ENCODE measurements at regions not wholly inside any gene's neighbourhood (a gene's known extent, or its start where the extent isn't known, plus 50 kb on each side); places are given as distances from the start of the nearest gene placed in this dataset.

GRCh38 chr7:65477326-65477725 lies 103.7 kb downstream of the ZNF92 start:
- 40% methylated on average over 6 of the region's 6 CpGs; no CpG with 5 or more reads in 1 of the 2 experiments for WGBS, 2 experiments (ENCODE audit: extremely low coverage in 1 of 2, insufficient coverage in 1 of 2, insufficient read length in 1 of 2, insufficient replicate concordance in 2 of 2, low coverage in 1 of 2, low lambda C conversion rate in 2 of 2, missing lambda C conversion rate in 1 of 2)
- no peak overlapping the region for H3K27ac ChIP-seq (ENCODE audit: low read depth, low read length)
- H3K79me2 ChIP-seq (ENCODE audit: control insufficient read depth in 1 of 2, insufficient read depth in 2 of 2, low read length in 2 of 2), result no peaks in the 10 kb centered on the region
- no peak overlapping the region for H2BK120ac ChIP-seq (replicated peaks; ENCODE audit: low read depth, low read length)
- no peak overlapping the region for H2BK20ac ChIP-seq (ENCODE audit: low read length)
- H4K8ac ChIP-seq (ENCODE audit: extremely low read depth, insufficient read depth, low read length), result no peak overlapping the region
- H4K5ac ChIP-seq (ENCODE audit: insufficient read length, low read depth, low read length), result no peak overlapping the region
- FAIRE-seq (peak; percentile 90), DNase-seq (ENCODE audit: low read depth in 1 of 2, low spot score in 2 of 2) (peak; percentile 39 to 84)
- H3K27me3 ChIP-seq (replicated peaks in 1 of 4; ENCODE audit: control insufficient read depth in 3 of 4, extremely low read depth in 1 of 4, insufficient read depth in 3 of 4, low read length in 3 of 4), result no peaks in the 10 kb centered on the region
- no peak overlapping the region for H3K9ac ChIP-seq (replicated peaks in 1 of 4; ENCODE audit: extremely low read depth in 1 of 4, low read depth in 3 of 4, low read length in 3 of 4)
- ChIA-PET CTCF (ENCODE audit: partially characterized antibody) (interaction anchor here (0.8 to 2.0 kb wide), 11 partner anchors 10 to 631 kb away, joined by 3 to 5 read pairs (median 4); no protein-coding TSS in a partner anchor), POLR2A (ENCODE audit: partially characterized antibody) (interaction anchor here (1.4 kb wide), 1 partner anchor 22 kb away, joined by 3 read pairs; no protein-coding TSS in a partner anchor)
- peaks cover 14 to 17% of the 10 kb centered on the region in 2 experiments; a peak in 3 of 4 replicates for H3K9me3 ChIP-seq (ENCODE audit: insufficient read depth in 2 of 2, low read depth in 1 of 2, low read length in 1 of 2)
- H2BK15ac ChIP-seq (ENCODE audit: low read length), result no peak overlapping the region
- H3K4me1 ChIP-seq (replicated peaks in 1 of 4; ENCODE audit: control insufficient read depth in 3 of 4, insufficient read depth in 4 of 4, low read length in 3 of 4), result no peaks in the 10 kb centered on the region
- no peak overlapping the region for H2AK5ac ChIP-seq (ENCODE audit: low read depth, low read length)
- no peak overlapping the region for H4K91ac ChIP-seq (replicated peaks; ENCODE audit: insufficient read length, low read length)
- H2AFZ ChIP-seq (ENCODE audit: low read length), result 0 out of 2 replicates have a peak overlapping the region, but pooled peaks have one; percentile 17
- no peak overlapping the region for H3K18ac ChIP-seq (ENCODE audit: extremely low read depth, low read length)
- no peaks in the 10 kb centered on the region for H3K79me1 ChIP-seq (ENCODE audit: low read depth, low read length)
- no peak overlapping the region for H3K4me3 ChIP-seq (ENCODE audit: extremely low read depth in 1 of 4, insufficient read depth in 2 of 4, low read depth in 3 of 4, low read length in 4 of 4)
- no peaks in the 10 kb centered on the region for H4K20me1 ChIP-seq (replicated peaks in 1 of 2; ENCODE audit: control insufficient read depth in 1 of 2, insufficient read depth in 2 of 2, low read length in 2 of 2)
- no peak overlapping the region for H2BK12ac ChIP-seq (ENCODE audit: low read depth, low read length)
- H3K4ac ChIP-seq (replicated peaks; ENCODE audit: insufficient read length, low read depth, low read length), result no peak overlapping the region
- H3K4me2 ChIP-seq (ENCODE audit: insufficient read depth in 1 of 2, low read depth in 2 of 2, low read length in 2 of 2), result no peak overlapping the region
- H2BK5ac ChIP-seq (ENCODE audit: low read depth, low read length), result no peak overlapping the region
- H3K56ac ChIP-seq (replicated peaks; ENCODE audit: insufficient read length, low read depth, low read length), result no peak overlapping the region
- H3K23ac ChIP-seq (ENCODE audit: insufficient read length), result no peak overlapping the region
- no peaks in the 10 kb centered on the region for H3K36me3 ChIP-seq (ENCODE audit: control insufficient read depth in 2 of 4, insufficient read depth in 4 of 4, low read length in 3 of 4)
- no peak overlapping the region for H3K14ac ChIP-seq (ENCODE audit: insufficient read length)
- H3K23me2 ChIP-seq (ENCODE audit: low read depth, low read length), result no peaks in the 10 kb centered on the region; the same call in 1 of the 2 replicates
- TF ChIP-seq, protein P1, sequence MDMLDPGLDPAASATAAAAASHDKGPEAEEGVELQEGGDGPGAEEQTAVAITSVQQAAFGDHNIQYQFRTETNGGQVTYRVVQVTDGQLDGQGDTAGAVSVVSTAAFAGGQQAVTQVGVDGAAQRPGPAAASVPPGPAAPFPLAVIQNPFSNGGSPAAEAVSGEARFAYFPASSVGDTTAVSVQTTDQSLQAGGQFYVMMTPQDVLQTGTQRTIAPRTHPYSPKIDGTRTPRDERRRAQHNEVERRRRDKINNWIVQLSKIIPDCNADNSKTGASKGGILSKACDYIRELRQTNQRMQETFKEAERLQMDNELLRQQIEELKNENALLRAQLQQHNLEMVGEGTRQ (IDR thresholded peaks at IDR 0.05; ENCODE audit: low read length), result no peak
- TF ChIP-seq RAD21 (IDR thresholded peaks at IDR 0.05 in 1 of 2, conservative IDR thresholded peaks at IDR 0.05 in 1 of 2; ENCODE audit: low read depth in 2 of 2, low read length in 2 of 2) (peak; percentile 80 to 86), YY1 (IDR thresholded peaks at IDR 0.05; ENCODE audit: low read depth, low read length) (0 out of 2 replicates have a peak, but pooled peaks have one; percentile 20), CTCF (IDR thresholded peaks at IDR 0.05; ENCODE audit: control extremely low read depth in 1 of 3, insufficient read depth in 1 of 3, low read depth in 1 of 3, low read length in 3 of 3) (peak; percentile 65 to 82 (median 80)), FOSL1 (IDR thresholded peaks at IDR 0.05; ENCODE audit: insufficient read depth, low read depth, low read length) (no peak), SAP30 (IDR thresholded peaks at IDR 0.05; ENCODE audit: insufficient read depth, insufficient replicate concordance, low read length) (no peak), TEAD4 (IDR thresholded peaks at IDR 0.05; ENCODE audit: low read depth, low read length) (peak; percentile 29; the same call in 1 of the 2 replicates)

Measured in H1 (cell line).